Progenitor cell of endocrine pancreas (in vitro differentiated cells): ENCODE measurements at regions not wholly inside any gene's neighbourhood (a gene's known extent, or its start where the extent isn't known, plus 50 kb on each side); places are given as distances from the start of the nearest gene placed in this dataset.

Experiments used
- DNase-seq: peaks from one replicate; pipeline ENCODE4 v3.0.0; 2021; ENCODE audit warnings: low spot score; ENCODE audit not compliant: unreplicated experiment
- H3K27ac Mint-ChIP-seq: 2 replicates; pipeline ENCODE4 v1.8.0; 2021; ENCODE audit warnings: mild to moderate bottlenecking, moderate library complexity, mixed read lengths
- H3K27me3 Mint-ChIP-seq: 2 replicates; pipeline ENCODE4 v1.8.0; 2021; ENCODE audit warnings: mixed read lengths
- H3K36me3 Mint-ChIP-seq: 2 replicates; pipeline ENCODE4 v1.8.0; 2022; ENCODE audit warnings: mixed read lengths; ENCODE audit not compliant: insufficient read depth
- H3K4me1 Mint-ChIP-seq: 2 replicates; pipeline ENCODE4 v1.8.0; 2021; ENCODE audit warnings: low read depth, mixed read lengths
- H3K4me3 Mint-ChIP-seq: 2 replicates; pipeline ENCODE4 v1.8.0; 2021; ENCODE audit warnings: low read depth, mild to moderate bottlenecking, moderate library complexity, mixed read lengths
- H3K9me3 Mint-ChIP-seq: 2 replicates; pipeline ENCODE4 v1.8.0; 2021; ENCODE audit warnings: low read depth, mixed read lengths
- CTCF ChIP-seq: fragments of 200-600 bp; sonication (generic); IDR thresholded peaks from one replicate; pipeline ENCODE4 v1.5.0; 2021; ENCODE audit warnings: antibody characterized with exemption, mild to moderate bottlenecking; ENCODE audit not compliant: unreplicated experiment

- no peak for DNase-seq
- H3K9me3 Mint-ChIP-seq = no peaks in the 10 kb centered on the region
- H3K36me3 Mint-ChIP-seq = peaks cover 1% of the 10 kb centered on the region
- H3K27me3 Mint-ChIP-seq = no peaks in the 10 kb centered on the region
- peaks cover 9% of the 10 kb centered on the region for H3K4me1 Mint-ChIP-seq
- no peak for TF ChIP-seq CTCF
- no peak overlapping the region for H3K4me3 Mint-ChIP-seq
- no peak overlapping the region for H3K27ac Mint-ChIP-seq
Observed at GRCh38 chr4:123587983-123588494, 191.4 kb downstream of the SPRY1 start.

- DNase-seq = no peak
- Mint-ChIP-seq H3K36me3 (peaks cover 1% of the 10 kb centered on the region), H3K4me1 (peaks cover 12% of the 10 kb centered on the region), H3K27me3 (no peaks in the 10 kb centered on the region), H3K4me3 (no peak overlapping the region), H3K9me3 (no peaks in the 10 kb centered on the region), H3K27ac (no peak overlapping the region)
- TF ChIP-seq CTCF = no peak
Observed at GRCh38 chr4:123588631-123589241, 192.1 kb downstream of the SPRY1 start.

GRCh38 chr4:123589301-123589700, 192.7 kb downstream of the SPRY1 start:
- H3K27ac Mint-ChIP-seq = no peak overlapping the region
- DNase-seq = no peak
- H3K4me1 Mint-ChIP-seq = peaks cover 13% of the 10 kb centered on the region
- no peak overlapping the region for H3K4me3 Mint-ChIP-seq
- no peaks in the 10 kb centered on the region for H3K27me3 Mint-ChIP-seq
- no peaks in the 10 kb centered on the region for H3K9me3 Mint-ChIP-seq
- peaks cover 1% of the 10 kb centered on the region for H3K36me3 Mint-ChIP-seq
- no peak for TF ChIP-seq CTCF

- Mint-ChIP-seq H3K4me3 (no peak overlapping the region), H3K9me3 (no peaks in the 10 kb centered on the region), H3K27ac (no peak overlapping the region), H3K4me1 (peaks cover 12% of the 10 kb centered on the region), H3K36me3 (peaks cover 1% of the 10 kb centered on the region), H3K27me3 (no peaks in the 10 kb centered on the region)
- DNase-seq = no peak
- no peak for TF ChIP-seq CTCF
Observed at GRCh38 chr4:123591875-123592274, 195.3 kb downstream of the SPRY1 start.

GRCh38 chr4:123593655-123594054, 197.1 kb downstream of the SPRY1 start:
- TF ChIP-seq CTCF = no peak
- Mint-ChIP-seq H3K36me3 (peaks cover 1% of the 10 kb centered on the region), H3K27me3 (no peaks in the 10 kb centered on the region), H3K4me1 (peaks cover 9% of the 10 kb centered on the region), H3K4me3 (no peak overlapping the region), H3K27ac (no peak overlapping the region), H3K9me3 (no peaks in the 10 kb centered on the region)
- DNase-seq = no peak
